ENCODE measurements at regions not wholly inside any gene's neighbourhood (a gene's known extent, or its start where the extent isn't known, plus 50 kb on each side); places are given as distances from the start of the nearest gene placed in this dataset.

DNA sequence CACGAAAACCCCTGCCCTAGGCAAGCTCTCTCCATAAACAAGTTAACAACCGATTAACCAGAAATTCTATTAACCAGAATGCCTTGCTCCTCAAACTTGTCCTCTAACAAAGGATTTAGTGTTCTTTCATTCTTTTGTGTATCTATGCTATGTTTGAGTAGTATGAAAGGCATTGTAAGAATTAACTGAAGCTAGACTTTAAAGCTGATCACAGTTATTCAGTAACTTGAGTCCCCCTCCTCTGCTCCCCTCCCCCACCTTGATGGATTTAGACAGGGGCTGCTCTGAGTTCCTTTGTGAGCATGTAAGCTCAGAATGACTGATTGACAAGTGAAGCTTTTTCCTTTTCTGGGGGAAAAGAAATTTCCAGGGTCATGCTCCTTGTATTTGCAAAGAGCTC is 257.6 kb downstream of the TTLL7 start:
- H3K23ac ChIP-seq (ENCODE audit: low read length) = no peak overlapping the region
- H2AK5ac ChIP-seq (ENCODE audit: low read length) = no peak overlapping the region
- no CpG with 5 or more reads among the region's 2 CpGs for WGBS (ENCODE audit: extremely low coverage, insufficient coverage, insufficient read length)
- no peak overlapping the region for H2BK5ac ChIP-seq (ENCODE audit: low read depth, low read length, poor library complexity)
- no peak overlapping the region for H2BK120ac ChIP-seq (ENCODE audit: insufficient read depth, low read length, poor library complexity)
- H3K18ac ChIP-seq (ENCODE audit: low read length) = no peak overlapping the region
- no peak overlapping the region for H3K9ac ChIP-seq (ENCODE audit: low read length)
- H3K4me2 ChIP-seq (ENCODE audit: low read length) = no peak overlapping the region
- H3K79me2 ChIP-seq (ENCODE audit: control insufficient read depth, insufficient read depth, low read length, poor library complexity) = no peaks in the 10 kb centered on the region
- no peak overlapping the region for H4K91ac ChIP-seq (ENCODE audit: low read depth, low read length)
- no peak overlapping the region for H4K8ac ChIP-seq (ENCODE audit: low read depth, low read length)
- DNase-seq = no peak
- H2BK12ac ChIP-seq (ENCODE audit: low read length) = no peak overlapping the region
- peaks cover 6% of the 10 kb centered on the region for H3K79me1 ChIP-seq (ENCODE audit: low read length)
- peaks cover 0 to 1% of the 10 kb centered on the region in 2 experiments for H3K4me1 ChIP-seq (ENCODE audit: control insufficient read depth in 1 of 2, insufficient read depth in 2 of 2, low read length in 2 of 2)
- H3K27me3 ChIP-seq (ENCODE audit: insufficient read depth, low read length) = no peaks in the 10 kb centered on the region
- no peak overlapping the region for H3K4ac ChIP-seq (ENCODE audit: low read depth, low read length)
- no peaks in the 10 kb centered on the region for H3K9me3 ChIP-seq (ENCODE audit: insufficient read depth, low read depth, low read length)
- H4K12ac ChIP-seq (ENCODE audit: low read depth, low read length) = no peak overlapping the region
- H3K14ac ChIP-seq (ENCODE audit: low read length) = no peak overlapping the region
- no peak overlapping the region for H3K4me3 ChIP-seq (ENCODE audit: low read depth, low read length)
- H3K27ac ChIP-seq (ENCODE audit: low read depth, low read length) = peak overlapping the region; percentile 41
- H3K36me3 ChIP-seq (ENCODE audit: control insufficient read depth in 1 of 2, insufficient read depth in 2 of 2, low read length in 2 of 2) = no peaks in the 10 kb centered on the region
- H2AFZ ChIP-seq (ENCODE audit: insufficient read depth, low read length, poor library complexity) = no peak overlapping the region

DNA sequence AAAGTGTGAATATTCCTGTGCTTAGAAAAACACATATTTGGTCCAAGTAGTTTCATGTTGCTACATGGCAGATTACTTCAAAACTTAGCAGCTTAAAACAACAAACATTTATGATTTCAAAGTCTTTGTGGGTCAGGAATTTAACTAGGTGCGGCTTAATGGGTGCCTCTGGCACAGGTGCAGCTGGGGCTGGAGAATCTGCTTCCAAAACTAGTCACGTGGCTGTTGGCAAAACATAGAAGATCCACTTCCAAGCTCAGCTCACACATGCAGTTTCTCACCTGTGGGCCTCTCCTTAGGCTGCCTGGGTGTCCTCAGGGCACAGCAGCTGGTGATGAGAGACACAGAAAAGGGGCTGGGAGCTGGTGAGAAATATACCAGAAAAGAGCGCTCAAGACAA is 263.4 kb downstream of the TTLL7 start:
- no peak overlapping the region for H3K14ac ChIP-seq (ENCODE audit: low read length)
- H4K8ac ChIP-seq (ENCODE audit: low read depth, low read length) = no peak overlapping the region
- H3K23ac ChIP-seq (ENCODE audit: low read length) = no peak overlapping the region
- H3K9me3 ChIP-seq (ENCODE audit: insufficient read depth, low read depth, low read length) = no peaks in the 10 kb centered on the region
- H2BK12ac ChIP-seq (ENCODE audit: low read length) = no peak overlapping the region
- no peak overlapping the region for H3K9ac ChIP-seq (ENCODE audit: low read length)
- H4K12ac ChIP-seq (ENCODE audit: low read depth, low read length) = no peak overlapping the region
- DNase-seq = no peak
- H2AFZ ChIP-seq (ENCODE audit: insufficient read depth, low read length, poor library complexity) = no peak overlapping the region
- H4K91ac ChIP-seq (ENCODE audit: low read depth, low read length) = no peak overlapping the region
- H3K4me2 ChIP-seq (ENCODE audit: low read length) = no peak overlapping the region
- no peak overlapping the region for H3K4me3 ChIP-seq (ENCODE audit: low read depth, low read length)
- no peaks in the 10 kb centered on the region for H3K36me3 ChIP-seq (ENCODE audit: control insufficient read depth in 1 of 2, insufficient read depth in 2 of 2, low read length in 2 of 2)
- peaks cover 4% of the 10 kb centered on the region for H3K79me1 ChIP-seq (ENCODE audit: low read length)
- H3K27me3 ChIP-seq (ENCODE audit: insufficient read depth, low read length) = no peaks in the 10 kb centered on the region
- H3K27ac ChIP-seq (ENCODE audit: low read depth, low read length) = no peak overlapping the region
- no peaks in the 10 kb centered on the region for H3K79me2 ChIP-seq (ENCODE audit: control insufficient read depth, insufficient read depth, low read length, poor library complexity)
- H3K4me1 ChIP-seq (ENCODE audit: control insufficient read depth in 1 of 2, insufficient read depth in 2 of 2, low read length in 2 of 2) = no peaks in the 10 kb centered on the region
- WGBS (ENCODE audit: extremely low coverage, insufficient coverage, insufficient read length) = no CpG with 5 or more reads among the region's 3 CpGs
- no peak overlapping the region for H3K18ac ChIP-seq (ENCODE audit: low read length)
- no peak overlapping the region for H2BK5ac ChIP-seq (ENCODE audit: low read depth, low read length, poor library complexity)
- H2AK5ac ChIP-seq (ENCODE audit: low read length) = no peak overlapping the region
- no peak overlapping the region for H2BK120ac ChIP-seq (ENCODE audit: insufficient read depth, low read length, poor library complexity)
- H3K4ac ChIP-seq (ENCODE audit: low read depth, low read length) = no peak overlapping the region

DNA sequence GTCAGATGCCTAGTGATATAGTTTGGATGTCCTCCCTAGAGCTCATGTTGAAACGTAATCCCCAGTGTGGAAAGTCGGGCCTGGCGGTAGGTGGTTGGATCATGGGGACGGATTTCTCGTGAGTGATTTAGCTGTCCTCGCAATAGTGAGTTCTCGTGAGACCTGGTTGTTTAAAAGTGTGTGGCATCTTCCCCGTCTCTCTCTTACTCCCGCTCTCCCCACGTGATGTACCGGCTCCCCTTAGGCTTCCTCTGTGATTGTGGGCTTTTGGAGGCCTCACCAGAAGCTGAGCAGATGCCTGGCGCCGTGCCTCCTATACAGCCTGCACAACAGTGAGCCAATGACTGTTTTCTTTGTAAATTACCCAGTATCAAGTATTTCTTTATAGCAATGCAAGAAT is 264.5 kb downstream of the TTLL7 start:
- Histone ChIP-seq H3K4me1 (ENCODE audit: control insufficient read depth in 1 of 2, insufficient read depth in 2 of 2, low read length in 2 of 2) (no peaks in the 10 kb centered on the region), H2AK5ac (ENCODE audit: low read length) (no peak overlapping the region), H3K27ac (ENCODE audit: low read depth, low read length) (no peak overlapping the region), H4K91ac (ENCODE audit: low read depth, low read length) (no peak overlapping the region), H3K36me3 (ENCODE audit: control insufficient read depth in 1 of 2, insufficient read depth in 2 of 2, low read length in 2 of 2) (no peaks in the 10 kb centered on the region), H2BK120ac (ENCODE audit: insufficient read depth, low read length, poor library complexity) (no peak overlapping the region), H3K79me1 (ENCODE audit: low read length) (no peaks in the 10 kb centered on the region), H3K4ac (ENCODE audit: low read depth, low read length) (no peak overlapping the region), H2BK12ac (ENCODE audit: low read length) (no peak overlapping the region), H3K27me3 (ENCODE audit: insufficient read depth, low read length) (no peaks in the 10 kb centered on the region), H2BK5ac (ENCODE audit: low read depth, low read length, poor library complexity) (no peak overlapping the region), H3K4me2 (ENCODE audit: low read length) (no peak overlapping the region), H3K9me3 (ENCODE audit: insufficient read depth, low read depth, low read length) (no peaks in the 10 kb centered on the region), H3K14ac (ENCODE audit: low read length) (no peak overlapping the region), H3K9ac (ENCODE audit: low read length) (no peak overlapping the region), H4K8ac (ENCODE audit: low read depth, low read length) (no peak overlapping the region), H3K18ac (ENCODE audit: low read length) (no peak overlapping the region), H2AFZ (ENCODE audit: insufficient read depth, low read length, poor library complexity) (no peak overlapping the region), H3K79me2 (ENCODE audit: control insufficient read depth, insufficient read depth, low read length, poor library complexity) (no peaks in the 10 kb centered on the region), H3K4me3 (ENCODE audit: low read depth, low read length) (no peak overlapping the region), H3K23ac (ENCODE audit: low read length) (no peak overlapping the region), H4K12ac (ENCODE audit: low read depth, low read length) (no peak overlapping the region)
- no peak for DNase-seq
- WGBS (ENCODE audit: extremely low coverage, insufficient coverage, insufficient read length) = no CpG with 5 or more reads among the region's 13 CpGs

DNA sequence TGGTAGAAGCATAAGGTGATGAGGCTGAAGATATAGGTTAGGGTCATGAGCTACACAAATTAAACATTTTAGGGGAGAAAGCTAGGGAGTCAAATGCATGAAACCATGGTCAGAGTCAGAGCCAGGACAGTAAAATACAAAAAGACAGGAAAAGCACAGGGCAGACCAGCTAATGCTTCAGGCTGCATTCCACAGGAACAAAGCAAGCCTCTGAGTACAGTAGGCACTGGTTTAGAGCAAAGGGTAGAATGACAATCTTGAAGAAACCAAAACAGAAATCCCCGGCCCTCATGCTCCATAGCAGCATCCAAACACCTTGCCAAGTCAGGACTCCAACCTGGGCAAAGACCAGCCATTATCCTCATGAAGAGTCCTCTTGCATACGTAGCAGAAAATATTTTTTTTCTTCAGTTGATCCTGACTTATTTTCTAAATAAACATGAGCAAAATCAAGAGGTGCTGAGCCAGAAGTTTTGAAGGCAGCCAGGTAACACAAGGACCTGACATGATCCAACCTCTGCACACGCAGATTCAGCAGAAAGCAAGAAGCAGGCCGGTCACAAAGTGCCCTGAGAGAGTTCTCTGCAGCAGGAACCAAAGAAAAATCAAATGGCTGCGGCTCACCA is 273.1 kb downstream of the TTLL7 start:
- no peak overlapping the region for H2AFZ ChIP-seq (ENCODE audit: insufficient read depth, low read length, poor library complexity)
- H4K12ac ChIP-seq (ENCODE audit: low read depth, low read length) = no peak overlapping the region
- peaks cover 0 to 4% of the 10 kb centered on the region in 2 experiments for H3K4me1 ChIP-seq (ENCODE audit: control insufficient read depth in 1 of 2, insufficient read depth in 2 of 2, low read length in 2 of 2)
- H3K27me3 ChIP-seq (ENCODE audit: insufficient read depth, low read length) = no peaks in the 10 kb centered on the region
- no peak overlapping the region for H3K18ac ChIP-seq (ENCODE audit: low read length)
- H2AK5ac ChIP-seq (ENCODE audit: low read length) = no peak overlapping the region
- no peaks in the 10 kb centered on the region for H3K9me3 ChIP-seq (ENCODE audit: insufficient read depth, low read depth, low read length)
- H3K14ac ChIP-seq (ENCODE audit: low read length) = no peak overlapping the region
- H2BK12ac ChIP-seq (ENCODE audit: low read length) = peak overlapping the region; percentile 79
- H3K9ac ChIP-seq (ENCODE audit: low read length) = no peak overlapping the region
- no peak overlapping the region for H2BK120ac ChIP-seq (ENCODE audit: insufficient read depth, low read length, poor library complexity)
- no peak for DNase-seq
- no peak overlapping the region for H3K4me2 ChIP-seq (ENCODE audit: low read length)
- peak overlapping the region; percentile 39 for H4K8ac ChIP-seq (ENCODE audit: low read depth, low read length)
- no CpG with 5 or more reads among the region's 5 CpGs for WGBS (ENCODE audit: extremely low coverage, insufficient coverage, insufficient read length)
- H3K36me3 ChIP-seq (ENCODE audit: control insufficient read depth in 1 of 2, insufficient read depth in 2 of 2, low read length in 2 of 2) = no peaks in the 10 kb centered on the region
- no peak overlapping the region for H4K91ac ChIP-seq (ENCODE audit: low read depth, low read length)
- no peak overlapping the region for H3K4me3 ChIP-seq (ENCODE audit: low read depth, low read length)
- no peak overlapping the region for H2BK5ac ChIP-seq (ENCODE audit: low read depth, low read length, poor library complexity)
- no peak overlapping the region for H3K4ac ChIP-seq (ENCODE audit: low read depth, low read length)
- no peak overlapping the region for H3K23ac ChIP-seq (ENCODE audit: low read length)
- no peaks in the 10 kb centered on the region for H3K79me2 ChIP-seq (ENCODE audit: control insufficient read depth, insufficient read depth, low read length, poor library complexity)
- no peaks in the 10 kb centered on the region for H3K79me1 ChIP-seq (ENCODE audit: low read length)
- H3K27ac ChIP-seq (ENCODE audit: low read depth, low read length) = no peak overlapping the region
